ENCODE measurements at regions not wholly inside any gene's neighbourhood (a gene's known extent, or its start where the extent isn't known, plus 50 kb on each side); places are given as distances from the start of the nearest gene placed in this dataset.

DNA sequence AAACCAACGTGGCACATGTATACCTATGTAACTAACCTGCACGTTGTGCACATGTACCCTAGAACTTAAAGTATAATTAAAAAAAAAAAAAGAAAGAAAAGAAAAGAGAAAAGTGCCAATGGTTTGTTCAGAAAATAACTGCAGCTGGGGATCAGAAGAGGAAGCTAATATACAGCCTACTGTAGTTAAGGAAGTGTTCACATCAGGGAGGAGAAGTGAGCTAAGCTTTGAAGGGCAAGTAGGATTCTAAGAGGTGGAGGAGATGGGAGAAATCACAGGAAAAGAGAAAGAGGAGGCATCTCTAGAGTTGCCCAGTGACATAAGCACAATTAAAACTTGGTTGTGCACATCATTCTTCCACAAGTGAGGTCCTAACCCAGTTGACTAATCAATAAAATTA is 214.4 kb upstream of the DTNBP1 start:
- TF ChIP-seq, protein P1, sequence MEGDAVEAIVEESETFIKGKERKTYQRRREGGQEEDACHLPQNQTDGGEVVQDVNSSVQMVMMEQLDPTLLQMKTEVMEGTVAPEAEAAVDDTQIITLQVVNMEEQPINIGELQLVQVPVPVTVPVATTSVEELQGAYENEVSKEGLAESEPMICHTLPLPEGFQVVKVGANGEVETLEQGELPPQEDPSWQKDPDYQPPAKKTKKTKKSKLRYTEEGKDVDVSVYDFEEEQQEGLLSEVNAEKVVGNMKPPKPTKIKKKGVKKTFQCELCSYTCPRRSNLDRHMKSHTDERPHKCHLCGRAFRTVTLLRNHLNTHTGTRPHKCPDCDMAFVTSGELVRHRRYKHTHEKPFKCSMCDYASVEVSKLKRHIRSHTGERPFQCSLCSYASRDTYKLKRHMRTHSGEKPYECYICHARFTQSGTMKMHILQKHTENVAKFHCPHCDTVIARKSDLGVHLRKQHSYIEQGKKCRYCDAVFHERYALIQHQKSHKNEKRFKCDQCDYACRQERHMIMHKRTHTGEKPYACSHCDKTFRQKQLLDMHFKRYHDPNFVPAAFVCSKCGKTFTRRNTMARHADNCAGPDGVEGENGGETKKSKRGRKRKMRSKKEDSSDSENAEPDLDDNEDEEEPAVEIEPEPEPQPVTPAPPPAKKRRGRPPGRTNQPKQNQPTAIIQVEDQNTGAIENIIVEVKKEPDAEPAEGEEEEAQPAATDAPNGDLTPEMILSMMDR (IDR thresholded peaks at IDR 0.05) = no peak
- TF ChIP-seq POLR2A (IDR thresholded peaks at IDR 0.05) = no peak

All from prostate gland (tissue), 2 donors.